GM13976 (cell line): ENCODE measurements at regions not wholly inside any gene's neighbourhood (a gene's known extent, or its start where the extent isn't known, plus 50 kb on each side); places are given as distances from the start of the nearest gene placed in this dataset.

ENCODE experiments used
- DNase-seq: peaks from one replicate; pipeline ENCODE4 v3.0.0; 2012; ENCODE audit warnings: low spot score
- in situ Hi-C: fragments of 300-500 bp; cut with MboI; formaldehyde crosslinking; loops from one replicate; pipeline ENCODE4 v1.12.0; 2022; ENCODE audit warnings: low sequenced_read_pairs, mixed read lengths, inconsistent platforms; ENCODE audit not compliant: unreplicated experiment
- TF ChIP-seq, protein P1 (sequence below): IDR thresholded peaks from 2 replicates; pipeline ENCODE4 v1.5.1; 2012; ENCODE audit warnings: borderline replicate concordance, mild to moderate bottlenecking; ENCODE audit not compliant: insufficient read depth; ENCODE audit errors: extremely low read depth, missing control alignments, control extremely low read depth

DNA sequence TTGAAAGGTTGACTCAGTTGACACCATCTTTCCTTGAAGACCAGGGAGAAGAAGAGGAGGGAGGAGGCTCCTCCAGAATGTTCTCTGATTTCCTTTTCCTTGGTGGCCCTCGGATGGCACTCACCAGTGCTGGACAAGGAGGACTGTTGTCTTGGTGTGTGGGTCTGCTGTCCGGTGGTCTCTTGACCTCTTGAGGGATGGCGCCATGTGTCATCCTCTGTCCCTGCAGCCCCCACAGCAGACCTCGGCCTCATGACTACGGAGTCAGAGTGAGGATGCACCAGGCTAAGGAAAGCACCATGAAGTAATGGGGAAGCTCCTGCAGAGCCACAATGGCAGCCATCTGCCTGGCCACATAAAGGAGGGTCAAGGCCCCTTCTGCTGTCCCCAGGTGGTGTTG lies 475.0 kb downstream of the GLRX3 start:
- no peak for DNase-seq

DNA sequence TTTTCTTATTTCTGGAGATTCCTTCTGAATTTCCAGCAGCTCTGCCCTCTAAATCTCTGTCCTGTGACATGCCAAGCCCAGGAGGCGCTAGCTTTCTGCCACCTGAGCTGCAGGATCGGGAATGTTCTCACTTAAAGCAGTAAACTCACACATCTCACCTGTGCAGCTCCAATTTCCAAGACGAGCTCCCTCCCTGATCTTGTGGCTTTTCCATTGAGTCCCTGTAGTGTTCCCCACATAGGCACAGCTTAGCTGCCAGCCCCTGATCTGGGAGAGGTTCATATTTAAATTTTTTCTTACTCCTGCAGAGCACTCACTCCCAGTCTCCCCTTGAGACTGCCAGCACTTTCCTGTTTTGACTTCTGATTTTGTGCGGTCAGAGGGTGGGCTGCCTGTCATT lies 479.3 kb downstream of the GLRX3 start:
- DNase-seq = no peak
- TF ChIP-seq, protein P1, sequence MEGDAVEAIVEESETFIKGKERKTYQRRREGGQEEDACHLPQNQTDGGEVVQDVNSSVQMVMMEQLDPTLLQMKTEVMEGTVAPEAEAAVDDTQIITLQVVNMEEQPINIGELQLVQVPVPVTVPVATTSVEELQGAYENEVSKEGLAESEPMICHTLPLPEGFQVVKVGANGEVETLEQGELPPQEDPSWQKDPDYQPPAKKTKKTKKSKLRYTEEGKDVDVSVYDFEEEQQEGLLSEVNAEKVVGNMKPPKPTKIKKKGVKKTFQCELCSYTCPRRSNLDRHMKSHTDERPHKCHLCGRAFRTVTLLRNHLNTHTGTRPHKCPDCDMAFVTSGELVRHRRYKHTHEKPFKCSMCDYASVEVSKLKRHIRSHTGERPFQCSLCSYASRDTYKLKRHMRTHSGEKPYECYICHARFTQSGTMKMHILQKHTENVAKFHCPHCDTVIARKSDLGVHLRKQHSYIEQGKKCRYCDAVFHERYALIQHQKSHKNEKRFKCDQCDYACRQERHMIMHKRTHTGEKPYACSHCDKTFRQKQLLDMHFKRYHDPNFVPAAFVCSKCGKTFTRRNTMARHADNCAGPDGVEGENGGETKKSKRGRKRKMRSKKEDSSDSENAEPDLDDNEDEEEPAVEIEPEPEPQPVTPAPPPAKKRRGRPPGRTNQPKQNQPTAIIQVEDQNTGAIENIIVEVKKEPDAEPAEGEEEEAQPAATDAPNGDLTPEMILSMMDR = no peak
- in situ Hi-C loops = no loop called here

More for the DNA sequence above, 475.0 kb downstream of the GLRX3 start:
- TF ChIP-seq, protein P1 = no peak
- in situ Hi-C loops = no loop called here

DNA sequence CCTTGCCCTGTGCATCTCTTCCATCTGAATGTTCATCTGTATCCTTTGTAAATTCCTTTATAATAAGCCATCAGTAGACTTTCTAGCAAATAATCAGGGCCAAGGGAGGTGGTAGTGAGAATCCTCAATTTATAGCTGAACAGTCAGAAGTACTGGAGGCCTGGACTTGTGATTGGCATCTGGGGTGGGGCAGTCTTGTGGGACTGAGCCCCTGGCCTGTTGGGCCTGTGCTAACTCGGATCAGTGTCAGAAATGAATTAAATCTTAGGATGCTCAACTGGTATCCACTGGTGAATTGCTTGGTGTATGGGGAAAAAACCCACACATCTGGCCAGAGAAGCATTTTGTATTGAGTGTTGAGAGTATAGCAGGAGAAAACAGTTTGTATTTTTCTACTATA lies 481.8 kb downstream of the GLRX3 start:
- in situ Hi-C loops = no loop called here
- TF ChIP-seq, protein P1 = no peak
- no peak for DNase-seq

DNA sequence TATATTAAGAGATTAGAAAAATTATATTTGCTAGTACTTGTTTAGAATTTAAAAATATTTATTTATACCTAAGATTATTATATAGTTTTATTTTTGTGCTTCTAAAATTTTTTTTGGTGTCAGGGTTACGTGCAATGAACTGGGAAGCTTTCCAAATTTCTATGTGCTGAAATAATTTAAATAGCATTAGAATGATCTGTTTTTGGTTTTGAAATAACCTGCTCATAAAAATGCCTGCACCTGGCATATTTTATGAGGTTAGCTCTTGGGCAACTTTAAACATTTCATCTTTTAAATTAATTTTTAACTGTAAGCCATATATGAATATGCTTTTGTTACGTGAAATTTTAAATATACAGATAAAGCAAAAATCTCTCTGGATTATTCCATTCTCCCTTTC lies 482.5 kb downstream of the GLRX3 start:
- TF ChIP-seq, protein P1 = no peak

DNA sequence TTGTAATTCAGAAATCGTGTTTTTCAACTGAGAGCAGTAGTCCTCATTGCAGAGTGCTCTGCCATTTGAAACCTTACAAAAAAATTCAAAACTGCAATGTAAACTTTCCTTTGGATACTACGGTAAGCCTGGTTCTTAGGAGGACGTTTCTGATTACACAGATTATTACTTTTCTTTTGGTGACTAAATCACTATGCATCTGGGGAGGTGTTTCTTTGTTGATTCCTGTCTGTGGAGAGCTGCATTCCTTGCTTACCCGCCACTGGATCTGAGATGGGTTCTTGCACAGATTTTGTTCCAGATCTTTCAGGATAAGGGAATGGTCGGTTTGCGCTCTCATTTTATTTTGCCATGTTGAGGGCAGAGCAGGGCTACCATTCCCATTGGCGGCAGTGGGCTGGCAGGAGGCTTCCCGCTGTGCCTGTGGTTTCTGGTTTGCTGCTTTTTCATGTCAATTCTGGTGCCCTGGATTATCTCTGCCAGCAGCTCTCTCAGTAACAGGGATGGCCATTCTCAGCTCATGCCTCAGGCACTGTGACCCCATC lies 485.1 kb downstream of the GLRX3 start:
- DNase-seq = no peak
- TF ChIP-seq, protein P1 = no peak
- in situ Hi-C loops = no loop called here

More for the DNA sequence above, 482.5 kb downstream of the GLRX3 start:
- no peak for DNase-seq
- in situ Hi-C loops = no loop called here

DNA sequence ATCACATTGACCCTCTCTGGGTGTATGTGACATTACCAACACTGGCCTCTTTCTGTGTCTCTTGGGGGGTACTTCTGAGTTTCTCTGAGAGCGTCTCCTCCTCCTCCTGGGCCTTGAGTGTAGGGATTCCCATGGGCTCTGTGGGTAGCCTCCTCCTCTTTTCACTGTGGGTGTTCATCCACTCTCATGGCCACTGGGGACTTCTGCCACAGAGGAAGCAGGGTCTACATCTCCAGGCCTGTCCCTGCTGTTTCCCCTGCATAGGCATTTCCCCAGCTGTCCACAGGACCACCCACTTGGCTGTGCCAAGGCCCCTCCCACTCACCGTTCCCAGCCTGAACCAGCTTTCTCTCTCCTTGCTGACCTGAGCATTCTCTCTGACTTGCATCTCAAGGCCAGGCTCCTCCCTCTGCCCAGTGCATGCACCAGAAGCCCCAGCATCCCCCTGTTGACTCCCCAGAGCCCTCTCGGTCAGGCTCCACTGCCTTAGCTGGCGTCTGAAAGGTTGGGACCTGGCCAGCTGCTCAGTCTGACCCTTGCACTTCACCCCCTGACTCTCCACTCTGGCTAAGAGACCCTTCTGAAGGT lies 487.6 kb downstream of the GLRX3 start:
- DNase-seq = no peak
- in situ Hi-C loops = no loop called here
- TF ChIP-seq, protein P1 = no peak
